A549 (cell line): ENCODE measurements at regions not wholly inside any gene's neighbourhood (a gene's known extent, or its start where the extent isn't known, plus 50 kb on each side); places are given as distances from the start of the nearest gene placed in this dataset.

Experiments used
- CEBPB ChIP-seq, 2 experiments: fragments of >200 bp in 1 of 2; sonication (Bioruptor Twin) in 1 of 2; formaldehyde crosslinking in 1 of 2; IDR thresholded peaks; 2 replicates each; pipeline ENCODE4 v1.6.1; 2012 to 2016
- CTCF ChIP-seq: fragments of >200 bp; sonication (Bioruptor Twin); formaldehyde crosslinking; IDR thresholded peaks from 3 replicates; pipeline ENCODE4 v1.5.1; 2016
- JUN ChIP-seq, 2 experiments: fragments of >200 bp; sonication (Bioruptor Twin); formaldehyde crosslinking; IDR thresholded peaks; 2 replicates in 1 of 2; 3 replicates in 1 of 2; pipeline ENCODE4 v1.6.1; 2016 to 2017
- POLR2A ChIP-seq: IDR thresholded peaks from 2 replicates; pipeline ENCODE4 v1.6.1; 2012; ENCODE audit warnings: mild to moderate bottlenecking, low read length
- REST ChIP-seq: fragments of 200-600 bp; sonication (generic); IDR thresholded peaks from 2 replicates; pipeline ENCODE4 v1.6.1; 2016; ENCODE audit warnings: antibody characterized with exemption, mild to moderate bottlenecking, moderate library complexity
- RFX5 ChIP-seq: fragments of 450-650 bp; IDR thresholded peaks from 2 replicates; pipeline ENCODE4 v1.7.1; 2014; ENCODE audit warnings: antibody characterized with exemption, mild to moderate bottlenecking, moderate library complexity
- SMC3 ChIP-seq: fragments of >200 bp; sonication (Bioruptor Twin); formaldehyde crosslinking; IDR thresholded peaks from 3 replicates; pipeline ENCODE4 v1.6.1; 2018; ENCODE audit warnings: inconsistent platforms
- TF ChIP-seq, protein P1 (sequence below): fragments of >200 bp; sonication (Bioruptor Twin); formaldehyde crosslinking; IDR thresholded peaks from 3 replicates; pipeline ENCODE4 v1.6.1; 2016
- TF ChIP-seq, protein P2 (sequence below): fragments of 150-350 bp; IDR thresholded peaks from 2 replicates; pipeline ENCODE4 v1.6.1; 2014; ENCODE audit warnings: low read depth, mild to moderate bottlenecking, low read length

- no peak for TF ChIP-seq POLR2A
- TF ChIP-seq REST: no peak
- TF ChIP-seq CTCF: no peak
- TF ChIP-seq SMC3: no peak
- no peak for TF ChIP-seq CEBPB (IDR thresholded peaks at IDR 0.05)
- no peak for TF ChIP-seq RFX5
- TF ChIP-seq, protein P1, sequence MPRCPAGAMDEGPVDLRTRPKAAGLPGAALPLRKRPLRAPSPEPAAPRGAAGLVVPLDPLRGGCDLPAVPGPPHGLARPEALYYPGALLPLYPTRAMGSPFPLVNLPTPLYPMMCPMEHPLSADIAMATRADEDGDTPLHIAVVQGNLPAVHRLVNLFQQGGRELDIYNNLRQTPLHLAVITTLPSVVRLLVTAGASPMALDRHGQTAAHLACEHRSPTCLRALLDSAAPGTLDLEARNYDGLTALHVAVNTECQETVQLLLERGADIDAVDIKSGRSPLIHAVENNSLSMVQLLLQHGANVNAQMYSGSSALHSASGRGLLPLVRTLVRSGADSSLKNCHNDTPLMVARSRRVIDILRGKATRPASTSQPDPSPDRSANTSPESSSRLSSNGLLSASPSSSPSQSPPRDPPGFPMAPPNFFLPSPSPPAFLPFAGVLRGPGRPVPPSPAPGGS: no peak
- TF ChIP-seq, protein P2, sequence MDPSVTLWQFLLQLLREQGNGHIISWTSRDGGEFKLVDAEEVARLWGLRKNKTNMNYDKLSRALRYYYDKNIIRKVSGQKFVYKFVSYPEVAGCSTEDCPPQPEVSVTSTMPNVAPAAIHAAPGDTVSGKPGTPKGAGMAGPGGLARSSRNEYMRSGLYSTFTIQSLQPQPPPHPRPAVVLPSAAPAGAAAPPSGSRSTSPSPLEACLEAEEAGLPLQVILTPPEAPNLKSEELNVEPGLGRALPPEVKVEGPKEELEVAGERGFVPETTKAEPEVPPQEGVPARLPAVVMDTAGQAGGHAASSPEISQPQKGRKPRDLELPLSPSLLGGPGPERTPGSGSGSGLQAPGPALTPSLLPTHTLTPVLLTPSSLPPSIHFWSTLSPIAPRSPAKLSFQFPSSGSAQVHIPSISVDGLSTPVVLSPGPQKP: no peak
- TF ChIP-seq JUN (IDR thresholded peaks at IDR 0.05): no peak
Observed at GRCh38 chrX:85503258-85504158, 124.0 kb upstream of the POF1B start.
